H9 (cell line): ENCODE measurements at regions not wholly inside any gene's neighbourhood (a gene's known extent, or its start where the extent isn't known, plus 50 kb on each side); places are given as distances from the start of the nearest gene placed in this dataset.
"Not testable (repeated sequence)": the region's sequence is repeated elsewhere in the genome, so short reads cannot be mapped to it uniquely, and the experiment has no call there.

Experiments
- DNase-seq: peaks from one replicate; pipeline ENCODE4 v3.0.0-alpha.2; 2017
- H2AFZ ChIP-seq: one replicate; pipeline ENCODE4 v1.6.1; 2013; ENCODE audit warnings: mild to moderate bottlenecking, low read length, control low read depth, moderate library complexity
- H2AK5ac ChIP-seq: 2 replicates; pipeline ENCODE4 v1.6.1; 2013; ENCODE audit warnings: low read length, control low read depth, mixed read lengths; ENCODE audit not compliant: insufficient read length
- H2BK120ac ChIP-seq: one replicate; pipeline ENCODE4 v1.6.1; 2013; ENCODE audit warnings: low read depth, mild to moderate bottlenecking, low read length, control low read depth, inconsistent platforms; ENCODE audit not compliant: poor library complexity, severe bottlenecking
- H2BK12ac ChIP-seq: 2 replicates; pipeline ENCODE4 v1.6.1; 2013; ENCODE audit warnings: low read length, control low read depth, mixed read lengths, low read depth; ENCODE audit not compliant: insufficient read length
- H2BK15ac ChIP-seq: 2 replicates; pipeline ENCODE4 v1.6.1; 2013; ENCODE audit warnings: low read depth, low read length, control low read depth
- H2BK20ac ChIP-seq: one replicate; pipeline ENCODE4 v1.6.1; 2013; ENCODE audit warnings: low read depth, mild to moderate bottlenecking, low read length, control low read depth, inconsistent platforms; ENCODE audit not compliant: poor library complexity, severe bottlenecking
- H2BK5ac ChIP-seq: 2 replicates; pipeline ENCODE4 v1.6.1; 2013; ENCODE audit warnings: low read length, control low read depth, mixed read lengths; ENCODE audit not compliant: insufficient read length
- H3K14ac ChIP-seq: 2 replicates; pipeline ENCODE4 v1.6.1; 2013; ENCODE audit warnings: low read length, control low read depth; ENCODE audit not compliant: insufficient read depth
- H3K18ac ChIP-seq: 2 replicates; pipeline ENCODE4 v1.6.1; 2013; ENCODE audit warnings: low read depth, mild to moderate bottlenecking, mixed read lengths, low read length, control low read depth; ENCODE audit not compliant: insufficient read length
- H3K23ac ChIP-seq: 2 replicates; pipeline ENCODE4 v1.6.1; 2013; ENCODE audit warnings: low read length, control low read depth, mixed read lengths, low read depth; ENCODE audit not compliant: insufficient read length
- H3K23me2 ChIP-seq: 2 replicates; pipeline ENCODE4 v1.6.1; 2013; ENCODE audit warnings: low read depth, mild to moderate bottlenecking, mixed read lengths, low read length, control low read depth; ENCODE audit not compliant: insufficient read length, poor library complexity, severe bottlenecking
- H3K27ac ChIP-seq: 2 replicates; pipeline ENCODE4 v1.5.1; 2013; ENCODE audit warnings: low read length, control low read depth, mixed read lengths, low read depth; ENCODE audit not compliant: insufficient read length
- H3K27me3 ChIP-seq: 2 replicates; pipeline ENCODE4 v1.6.1; 2013; ENCODE audit warnings: low read length, control low read depth, inconsistent platforms; ENCODE audit not compliant: insufficient read depth
- H3K4ac ChIP-seq: 2 replicates; pipeline ENCODE4 v1.6.1; 2013; ENCODE audit warnings: low read depth, mild to moderate bottlenecking, control low read depth, inconsistent platforms, low read length, moderate library complexity
- H3K4me1 ChIP-seq: 2 replicates; pipeline ENCODE4 v1.6.1; 2013; ENCODE audit warnings: low read length, control low read depth, inconsistent platforms; ENCODE audit not compliant: insufficient read depth
- H3K4me2 ChIP-seq: 2 replicates; pipeline ENCODE4 v1.6.1; 2013; ENCODE audit warnings: low read length, control low read depth, mixed read lengths; ENCODE audit not compliant: insufficient read length, insufficient read depth
- H3K56ac ChIP-seq: 2 replicates; pipeline ENCODE4 v1.6.1; 2013; ENCODE audit warnings: low read depth, mild to moderate bottlenecking, mixed read lengths, low read length, control low read depth; ENCODE audit not compliant: insufficient read length
- H3K79me1 ChIP-seq: 2 replicates; pipeline ENCODE4 v1.6.1; 2013; ENCODE audit warnings: low read depth, mild to moderate bottlenecking, moderate library complexity, low read length, control low read depth, inconsistent platforms; ENCODE audit not compliant: insufficient read depth, poor library complexity, severe bottlenecking
- H3K79me2 ChIP-seq: 2 replicates; pipeline ENCODE4 v1.6.1; 2013; ENCODE audit warnings: low read length, control low read depth, inconsistent platforms; ENCODE audit not compliant: insufficient read depth
- H3K9ac ChIP-seq: 2 replicates; pipeline ENCODE4 v1.6.1; 2013; ENCODE audit warnings: low read length, control low read depth, mixed read lengths; ENCODE audit not compliant: insufficient read length; ENCODE audit errors: extremely low read depth
- H3K9me3 ChIP-seq: one replicate; pipeline ENCODE4 v1.6.1; 2013; ENCODE audit warnings: low read depth, low read length, inconsistent platforms; ENCODE audit not compliant: control insufficient read depth
- H3T11ph ChIP-seq: one replicate; pipeline ENCODE4 v1.6.1; 2013; ENCODE audit warnings: mild to moderate bottlenecking, low read length, control low read depth, inconsistent platforms
- H4K20me1 ChIP-seq: one replicate; pipeline ENCODE4 v1.6.1; 2013; ENCODE audit not compliant: control insufficient read depth, insufficient read length, insufficient read depth
- H4K5ac ChIP-seq: 2 replicates; pipeline ENCODE4 v1.6.1; 2013; ENCODE audit warnings: low read depth, mild to moderate bottlenecking, mixed read lengths, low read length, control low read depth; ENCODE audit not compliant: insufficient read length
- H4K8ac ChIP-seq: replicated peaks from 2 replicates; pipeline ENCODE4 v1.6.1; 2013; ENCODE audit warnings: low read length, control low read depth, mixed read lengths, low read depth; ENCODE audit not compliant: insufficient read length
- H4K91ac ChIP-seq: 2 replicates; pipeline ENCODE4 v1.6.1; 2013; ENCODE audit warnings: low read depth, mild to moderate bottlenecking, moderate library complexity, mixed read lengths, low read length, control low read depth; ENCODE audit not compliant: insufficient read length
- H3K27ac Mint-ChIP-seq, 3 experiments: 2 replicates in 2 of 3; 3 replicates in 1 of 3; pipeline ENCODE4 v1.8.0; 2020 to 2021; ENCODE audit warnings: mixed read lengths in 3 of 3, mild to moderate bottlenecking in 1 of 3, moderate library complexity in 1 of 3
- H3K27me3 Mint-ChIP-seq: 2 replicates; pipeline ENCODE4 v1.8.0; 2021; ENCODE audit warnings: low read depth, mild to moderate bottlenecking, moderate library complexity, mixed read lengths
- H3K36me3 Mint-ChIP-seq, 3 experiments: 2 replicates in 2 of 3; 3 replicates in 1 of 3; pipeline ENCODE4 v1.8.0; 2020 to 2021; ENCODE audit warnings: low read depth in 3 of 3, mixed read lengths in 3 of 3; ENCODE audit not compliant: insufficient read depth in 1 of 3
- H3K4me1 Mint-ChIP-seq, 2 experiments: 2 replicates each; pipeline ENCODE4 v1.8.0; 2020; ENCODE audit warnings: mixed read lengths in 2 of 2
- H3K4me3 Mint-ChIP-seq, 2 experiments: 2 replicates in 1 of 2; 3 replicates in 1 of 2; pipeline ENCODE4 v1.8.0; 2020 to 2021; ENCODE audit warnings: mild to moderate bottlenecking in 2 of 2, mixed read lengths in 2 of 2, moderate library complexity in 1 of 2
- H3K9me3 Mint-ChIP-seq, 2 experiments: 2 replicates in 1 of 2; 3 replicates in 1 of 2; pipeline ENCODE4 v1.8.0; 2020; ENCODE audit warnings: mild to moderate bottlenecking in 2 of 2, mixed read lengths in 2 of 2, moderate library complexity in 1 of 2
- WGBS: extraction: QIAGEN DNeasy Blood & Tissue Kit; methylation state at CpG from one replicate; pipeline ENCODE4 v1.1.7; 2013; ENCODE audit warnings: missing lambda C conversion rate, low lambda C conversion rate, mixed read lengths; ENCODE audit not compliant: insufficient read length; ENCODE audit errors: extremely low coverage; 5-methylcytosine and 5-hydroxymethylcytosine counted together
- TF ChIP-seq, protein P1 (sequence below): fragments of 200-600 bp; sonication (generic); conservative IDR thresholded peaks from 3 replicates; pipeline ENCODE4 v1.8.0; 2021; ENCODE audit warnings: antibody characterized with exemption, mild to moderate bottlenecking

DNA sequence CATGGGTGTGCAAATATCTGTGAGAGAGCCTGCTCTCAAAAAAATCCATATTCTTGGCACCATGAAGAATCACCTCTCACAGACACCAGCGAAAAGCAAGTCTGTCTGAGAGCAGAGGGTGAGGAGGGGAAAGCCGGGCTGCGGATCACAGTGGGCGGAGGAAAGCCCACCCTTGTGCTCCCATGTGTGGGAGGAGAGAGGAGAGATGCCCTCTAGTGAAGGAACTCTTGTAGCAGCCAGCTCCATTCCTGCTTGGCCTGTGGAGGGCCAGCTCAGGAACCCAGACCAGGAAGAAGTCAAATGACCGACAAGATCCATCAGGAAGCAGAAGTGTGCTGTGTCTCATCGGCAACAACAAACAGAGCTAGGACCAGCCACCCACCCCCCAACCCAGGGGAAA, 321.7 kb upstream of the PLGLB1 start:
- H3K18ac ChIP-seq, H3K9me3 ChIP-seq, H2BK120ac ChIP-seq, H2AK5ac ChIP-seq, H3K79me2 ChIP-seq, H3K4me3 Mint-ChIP-seq, H3K4me2 ChIP-seq, H3K79me1 ChIP-seq, H3K9ac ChIP-seq, H3K4me1 ChIP-seq, H3K27ac ChIP-seq, H2BK15ac ChIP-seq, H3K9me3 Mint-ChIP-seq, H3K36me3 Mint-ChIP-seq, H3T11ph ChIP-seq, H4K5ac ChIP-seq, H4K20me1 ChIP-seq, H3K14ac ChIP-seq, H3K56ac ChIP-seq, H3K27me3 ChIP-seq, H2BK20ac ChIP-seq, H2BK12ac ChIP-seq, H2BK5ac ChIP-seq, H3K27ac Mint-ChIP-seq, H3K23ac ChIP-seq, DNase-seq, H4K91ac ChIP-seq, H4K8ac ChIP-seq, H3K27me3 Mint-ChIP-seq, H3K4ac ChIP-seq, H2AFZ ChIP-seq, H3K23me2 ChIP-seq: not testable (repeated sequence)
- WGBS: no CpG with 5 or more reads among the region's 6 CpGs
- peaks cover 9 to 10% of the 10 kb centered on the region in 2 experiments for H3K4me1 Mint-ChIP-seq
- TF ChIP-seq, protein P1, sequence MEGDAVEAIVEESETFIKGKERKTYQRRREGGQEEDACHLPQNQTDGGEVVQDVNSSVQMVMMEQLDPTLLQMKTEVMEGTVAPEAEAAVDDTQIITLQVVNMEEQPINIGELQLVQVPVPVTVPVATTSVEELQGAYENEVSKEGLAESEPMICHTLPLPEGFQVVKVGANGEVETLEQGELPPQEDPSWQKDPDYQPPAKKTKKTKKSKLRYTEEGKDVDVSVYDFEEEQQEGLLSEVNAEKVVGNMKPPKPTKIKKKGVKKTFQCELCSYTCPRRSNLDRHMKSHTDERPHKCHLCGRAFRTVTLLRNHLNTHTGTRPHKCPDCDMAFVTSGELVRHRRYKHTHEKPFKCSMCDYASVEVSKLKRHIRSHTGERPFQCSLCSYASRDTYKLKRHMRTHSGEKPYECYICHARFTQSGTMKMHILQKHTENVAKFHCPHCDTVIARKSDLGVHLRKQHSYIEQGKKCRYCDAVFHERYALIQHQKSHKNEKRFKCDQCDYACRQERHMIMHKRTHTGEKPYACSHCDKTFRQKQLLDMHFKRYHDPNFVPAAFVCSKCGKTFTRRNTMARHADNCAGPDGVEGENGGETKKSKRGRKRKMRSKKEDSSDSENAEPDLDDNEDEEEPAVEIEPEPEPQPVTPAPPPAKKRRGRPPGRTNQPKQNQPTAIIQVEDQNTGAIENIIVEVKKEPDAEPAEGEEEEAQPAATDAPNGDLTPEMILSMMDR: 0 out of 3 replicates have a peak, but pooled peaks have one; percentile 12

DNA sequence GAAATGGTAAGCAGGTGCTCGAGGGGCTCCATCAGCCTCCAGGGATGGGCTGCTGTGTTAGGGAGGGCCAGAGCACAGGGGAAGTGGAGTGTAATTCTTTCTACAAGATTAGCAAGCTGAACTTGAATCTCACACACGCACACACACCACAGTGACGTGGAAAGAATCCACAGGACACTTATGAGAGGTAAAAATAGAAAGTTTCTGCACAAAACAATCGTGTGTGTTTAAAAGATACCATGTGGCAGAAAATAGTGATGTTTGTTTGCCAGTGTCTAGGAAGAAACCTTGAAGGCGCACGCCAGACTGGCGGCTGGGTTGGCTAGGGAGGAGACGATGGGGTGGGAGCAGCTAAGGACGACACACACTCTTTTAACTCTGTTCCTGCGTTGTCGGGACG, 323.6 kb upstream of the PLGLB1 start:
- H3K27me3 ChIP-seq, H4K5ac ChIP-seq, H2AFZ ChIP-seq, H3K4me2 ChIP-seq, H3K27ac Mint-ChIP-seq, H3K79me2 ChIP-seq, H3T11ph ChIP-seq, H3K56ac ChIP-seq, H3K23ac ChIP-seq, H3K9me3 Mint-ChIP-seq, H2AK5ac ChIP-seq, H3K36me3 Mint-ChIP-seq, H3K79me1 ChIP-seq, H3K23me2 ChIP-seq, H3K9ac ChIP-seq, H3K27me3 Mint-ChIP-seq, H2BK20ac ChIP-seq, H4K20me1 ChIP-seq, H2BK12ac ChIP-seq, H3K14ac ChIP-seq, DNase-seq, H2BK5ac ChIP-seq, H3K4ac ChIP-seq, H3K9me3 ChIP-seq, H2BK15ac ChIP-seq, H3K27ac ChIP-seq, H3K4me3 Mint-ChIP-seq, H3K4me1 ChIP-seq, H3K18ac ChIP-seq, H4K8ac ChIP-seq, H4K91ac ChIP-seq, H2BK120ac ChIP-seq: not testable (repeated sequence)
- WGBS: no CpG with 5 or more reads among the region's 12 CpGs
- H3K4me1 Mint-ChIP-seq: peaks cover 9 to 10% of the 10 kb centered on the region in 2 experiments
